ENCODE measurements at regions not wholly inside any gene's neighbourhood (a gene's known extent, or its start where the extent isn't known, plus 50 kb on each side); places are given as distances from the start of the nearest gene placed in this dataset.

DNA sequence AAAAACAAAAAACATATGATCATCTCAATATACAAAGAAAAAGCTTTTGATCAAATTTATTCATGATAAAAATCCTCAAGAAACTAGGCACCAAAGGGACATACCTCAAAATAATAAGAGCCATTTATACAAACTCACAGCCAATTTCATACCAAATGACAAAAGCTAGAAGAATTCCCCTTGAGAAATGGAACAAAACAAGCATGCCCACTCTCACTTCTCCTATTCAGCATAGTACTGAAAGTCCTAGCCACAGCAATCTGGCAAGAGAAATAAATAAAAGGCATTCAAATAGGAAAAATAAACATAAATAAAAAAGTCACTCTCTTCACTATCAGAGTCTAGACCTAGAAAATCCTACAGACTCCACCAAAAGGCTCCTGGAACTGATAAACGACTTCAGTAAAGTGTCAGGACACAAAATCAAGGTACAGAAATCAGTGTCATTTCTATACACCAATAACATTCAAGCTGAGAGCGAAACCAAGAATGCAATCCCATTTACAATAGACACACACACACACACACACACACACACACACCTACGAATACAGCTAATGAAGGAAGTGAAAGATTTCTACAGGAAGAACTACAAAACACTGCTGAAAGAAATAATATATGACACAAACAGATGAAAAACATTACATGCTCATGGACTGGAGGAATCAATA lies 1486.2 kb upstream of the SEL1L start:
- no peaks in the 10 kb centered on the region for H3K36me3 Mint-ChIP-seq (ENCODE audit: low read depth)
- no peaks in the 10 kb centered on the region for H3K27me3 ChIP-seq (ENCODE audit: insufficient read depth)
- H4K20me1 ChIP-seq (replicated peaks; ENCODE audit: insufficient read depth), result no peaks in the 10 kb centered on the region
- peaks cover 2% of the 10 kb centered on the region; the same call in 1 of the 2 replicates for H3K9me2 ChIP-seq (ENCODE audit: insufficient read depth)
- DNase-seq (ENCODE audit: low spot score), result no peak
- no peaks in the 10 kb centered on the region for H3F3A ChIP-seq (replicated peaks; ENCODE audit: low read depth)
- no peak for TF ChIP-seq CREB1 (CRISPR knock-in tag; IDR thresholded peaks at IDR 0.05; ENCODE audit: low read depth)
- peaks cover 4% of the 10 kb centered on the region; the same call in 2 of the 3 replicates for H3K4me1 Mint-ChIP-seq
- H3K27me3 Mint-ChIP-seq (ENCODE audit: insufficient read depth, low read depth, poor library complexity), result no peaks in the 10 kb centered on the region
- no peaks in the 10 kb centered on the region for H3K79me2 ChIP-seq (replicated peaks; ENCODE audit: insufficient read depth)
- H3K9me3 Mint-ChIP-seq, result peaks cover 8% of the 10 kb centered on the region; the same call in 1 of the 3 replicates
- no peak overlapping the region for H3K4me3 Mint-ChIP-seq
- no peak for ATAC-seq
- H3K4me1 ChIP-seq (ENCODE audit: insufficient read depth), result no peaks in the 10 kb centered on the region
- no peak overlapping the region; the same call in 1 of the 2 replicates for H2AFZ ChIP-seq
- H3K27ac ChIP-seq (ENCODE audit: low read depth), result no peak overlapping the region
- H3K27ac Mint-ChIP-seq, result no peak overlapping the region
- no peak overlapping the region for H3K4me3 ChIP-seq
- no peak overlapping the region for H3K4me2 ChIP-seq
- H3K36me3 ChIP-seq (ENCODE audit: insufficient read depth), result no peaks in the 10 kb centered on the region

DNA sequence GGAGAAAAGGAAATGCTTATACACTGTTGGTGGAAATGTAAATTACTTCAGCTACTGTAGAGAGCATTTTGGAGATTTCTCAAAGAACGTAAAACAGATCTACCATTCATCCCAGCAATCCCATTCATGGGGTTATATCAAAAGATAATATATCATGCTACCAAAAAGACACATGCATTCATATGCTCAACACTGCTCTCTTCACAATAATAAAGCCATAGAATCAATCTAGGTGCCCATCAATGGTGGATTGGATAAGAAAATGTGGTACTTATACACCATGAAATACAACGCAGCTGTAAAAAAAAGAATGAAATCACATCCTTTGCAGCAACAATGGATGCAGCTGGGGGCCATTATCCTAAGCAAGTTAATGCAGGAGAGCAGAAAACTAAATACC lies 1487.7 kb upstream of the SEL1L start:
- Histone ChIP-seq H3K4me2 (no peak overlapping the region), H3K4me1 (ENCODE audit: insufficient read depth) (no peaks in the 10 kb centered on the region), H3F3A (replicated peaks; ENCODE audit: low read depth) (no peaks in the 10 kb centered on the region), H3K27me3 (ENCODE audit: insufficient read depth) (no peaks in the 10 kb centered on the region), H3K36me3 (ENCODE audit: insufficient read depth) (no peaks in the 10 kb centered on the region), H2AFZ (no peak overlapping the region), H3K27ac (ENCODE audit: low read depth) (no peak overlapping the region), H3K79me2 (replicated peaks; ENCODE audit: insufficient read depth) (no peaks in the 10 kb centered on the region), H3K4me3 (no peak overlapping the region), H3K9me2 (ENCODE audit: insufficient read depth) (no peaks in the 10 kb centered on the region), H4K20me1 (replicated peaks; ENCODE audit: insufficient read depth) (no peaks in the 10 kb centered on the region)
- peaks cover 8% of the 10 kb centered on the region; the same call in 1 of the 3 replicates for H3K9me3 Mint-ChIP-seq
- H3K4me3 Mint-ChIP-seq, result no peak overlapping the region
- TF ChIP-seq, protein P1, sequence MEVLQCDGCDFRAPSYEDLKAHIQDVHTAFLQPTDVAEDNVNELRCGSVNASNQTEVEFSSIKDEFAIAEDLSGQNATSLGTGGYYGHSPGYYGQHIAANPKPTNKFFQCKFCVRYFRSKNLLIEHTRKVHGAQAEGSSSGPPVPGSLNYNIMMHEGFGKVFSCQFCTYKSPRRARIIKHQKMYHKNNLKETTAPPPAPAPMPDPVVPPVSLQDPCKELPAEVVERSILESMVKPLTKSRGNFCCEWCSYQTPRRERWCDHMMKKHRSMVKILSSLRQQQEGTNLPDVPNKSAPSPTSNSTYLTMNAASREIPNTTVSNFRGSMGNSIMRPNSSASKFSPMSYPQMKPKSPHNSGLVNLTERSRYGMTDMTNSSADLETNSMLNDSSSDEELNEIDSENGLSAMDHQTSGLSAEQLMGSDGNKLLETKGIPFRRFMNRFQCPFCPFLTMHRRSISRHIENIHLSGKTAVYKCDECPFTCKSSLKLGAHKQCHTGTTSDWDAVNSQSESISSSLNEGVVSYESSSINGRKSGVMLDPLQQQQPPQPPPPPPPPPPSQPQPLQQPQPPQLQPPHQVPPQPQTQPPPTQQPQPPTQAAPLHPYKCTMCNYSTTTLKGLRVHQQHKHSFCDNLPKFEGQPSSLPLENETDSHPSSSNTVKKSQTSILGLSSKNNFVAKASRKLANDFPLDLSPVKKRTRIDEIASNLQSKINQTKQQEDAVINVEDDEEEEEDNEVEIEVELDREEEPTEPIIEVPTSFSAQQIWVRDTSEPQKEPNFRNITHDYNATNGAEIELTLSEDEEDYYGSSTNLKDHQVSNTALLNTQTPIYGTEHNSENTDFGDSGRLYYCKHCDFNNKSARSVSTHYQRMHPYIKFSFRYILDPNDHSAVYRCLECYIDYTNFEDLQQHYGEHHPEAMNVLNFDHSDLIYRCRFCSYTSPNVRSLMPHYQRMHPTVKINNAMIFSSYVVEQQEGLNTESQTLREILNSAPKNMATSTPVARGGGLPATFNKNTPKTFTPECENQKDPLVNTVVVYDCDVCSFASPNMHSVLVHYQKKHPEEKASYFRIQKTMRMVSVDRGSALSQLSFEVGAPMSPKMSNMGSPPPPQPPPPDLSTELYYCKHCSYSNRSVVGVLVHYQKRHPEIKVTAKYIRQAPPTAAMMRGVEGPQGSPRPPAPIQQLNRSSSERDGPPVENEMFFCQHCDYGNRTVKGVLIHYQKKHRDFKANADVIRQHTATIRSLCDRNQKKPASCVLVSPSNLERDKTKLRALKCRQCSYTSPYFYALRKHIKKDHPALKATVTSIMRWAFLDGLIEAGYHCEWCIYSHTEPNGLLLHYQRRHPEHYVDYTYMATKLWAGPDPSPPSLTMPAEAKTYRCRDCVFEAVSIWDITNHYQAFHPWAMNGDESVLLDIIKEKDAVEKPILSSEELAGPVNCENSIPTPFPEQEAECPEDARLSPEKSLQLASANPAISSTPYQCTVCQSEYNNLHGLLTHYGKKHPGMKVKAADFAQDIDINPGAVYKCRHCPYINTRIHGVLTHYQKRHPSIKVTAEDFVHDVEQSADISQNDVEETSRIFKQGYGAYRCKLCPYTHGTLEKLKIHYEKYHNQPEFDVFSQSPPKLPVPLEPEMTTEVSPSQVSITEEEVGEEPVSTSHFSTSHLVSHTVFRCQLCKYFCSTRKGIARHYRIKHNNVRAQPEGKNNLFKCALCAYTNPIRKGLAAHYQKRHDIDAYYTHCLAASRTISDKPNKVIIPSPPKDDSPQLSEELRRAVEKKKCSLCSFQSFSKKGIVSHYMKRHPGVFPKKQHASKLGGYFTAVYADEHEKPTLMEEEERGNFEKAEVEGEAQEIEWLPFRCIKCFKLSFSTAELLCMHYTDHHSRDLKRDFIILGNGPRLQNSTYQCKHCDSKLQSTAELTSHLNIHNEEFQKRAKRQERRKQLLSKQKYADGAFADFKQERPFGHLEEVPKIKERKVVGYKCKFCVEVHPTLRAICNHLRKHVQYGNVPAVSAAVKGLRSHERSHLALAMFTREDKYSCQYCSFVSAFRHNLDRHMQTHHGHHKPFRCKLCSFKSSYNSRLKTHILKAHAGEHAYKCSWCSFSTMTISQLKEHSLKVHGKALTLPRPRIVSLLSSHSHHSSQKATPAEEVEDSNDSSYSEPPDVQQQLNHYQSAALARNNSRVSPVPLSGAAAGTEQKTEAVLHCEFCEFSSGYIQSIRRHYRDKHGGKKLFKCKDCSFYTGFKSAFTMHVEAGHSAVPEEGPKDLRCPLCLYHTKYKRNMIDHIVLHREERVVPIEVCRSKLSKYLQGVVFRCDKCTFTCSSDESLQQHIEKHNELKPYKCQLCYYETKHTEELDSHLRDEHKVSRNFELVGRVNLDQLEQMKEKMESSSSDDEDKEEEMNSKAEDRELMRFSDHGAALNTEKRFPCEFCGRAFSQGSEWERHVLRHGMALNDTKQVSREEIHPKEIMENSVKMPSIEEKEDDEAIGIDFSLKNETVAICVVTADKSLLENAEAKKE (CRISPR knock-in tag; IDR thresholded peaks at IDR 0.05), result no peak
- TF ChIP-seq POLR2AphosphoS5 (IDR thresholded peaks at IDR 0.05; ENCODE audit: low read depth) (no peak), EZH2phosphoT487 (IDR thresholded peaks at IDR 0.05; ENCODE audit: unreplicated experiment) (no peak), CREB1 (CRISPR knock-in tag; IDR thresholded peaks at IDR 0.05; ENCODE audit: low read depth) (no peak), STAT1 (IDR thresholded peaks at IDR 0.05; ENCODE audit: unreplicated experiment) (no peak)
- TF ChIP-seq, protein P2, sequence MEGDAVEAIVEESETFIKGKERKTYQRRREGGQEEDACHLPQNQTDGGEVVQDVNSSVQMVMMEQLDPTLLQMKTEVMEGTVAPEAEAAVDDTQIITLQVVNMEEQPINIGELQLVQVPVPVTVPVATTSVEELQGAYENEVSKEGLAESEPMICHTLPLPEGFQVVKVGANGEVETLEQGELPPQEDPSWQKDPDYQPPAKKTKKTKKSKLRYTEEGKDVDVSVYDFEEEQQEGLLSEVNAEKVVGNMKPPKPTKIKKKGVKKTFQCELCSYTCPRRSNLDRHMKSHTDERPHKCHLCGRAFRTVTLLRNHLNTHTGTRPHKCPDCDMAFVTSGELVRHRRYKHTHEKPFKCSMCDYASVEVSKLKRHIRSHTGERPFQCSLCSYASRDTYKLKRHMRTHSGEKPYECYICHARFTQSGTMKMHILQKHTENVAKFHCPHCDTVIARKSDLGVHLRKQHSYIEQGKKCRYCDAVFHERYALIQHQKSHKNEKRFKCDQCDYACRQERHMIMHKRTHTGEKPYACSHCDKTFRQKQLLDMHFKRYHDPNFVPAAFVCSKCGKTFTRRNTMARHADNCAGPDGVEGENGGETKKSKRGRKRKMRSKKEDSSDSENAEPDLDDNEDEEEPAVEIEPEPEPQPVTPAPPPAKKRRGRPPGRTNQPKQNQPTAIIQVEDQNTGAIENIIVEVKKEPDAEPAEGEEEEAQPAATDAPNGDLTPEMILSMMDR (conservative IDR thresholded peaks at IDR 0.05; ENCODE audit: low read depth in 2 of 2), result no peak
- TF ChIP-seq, protein P3, sequence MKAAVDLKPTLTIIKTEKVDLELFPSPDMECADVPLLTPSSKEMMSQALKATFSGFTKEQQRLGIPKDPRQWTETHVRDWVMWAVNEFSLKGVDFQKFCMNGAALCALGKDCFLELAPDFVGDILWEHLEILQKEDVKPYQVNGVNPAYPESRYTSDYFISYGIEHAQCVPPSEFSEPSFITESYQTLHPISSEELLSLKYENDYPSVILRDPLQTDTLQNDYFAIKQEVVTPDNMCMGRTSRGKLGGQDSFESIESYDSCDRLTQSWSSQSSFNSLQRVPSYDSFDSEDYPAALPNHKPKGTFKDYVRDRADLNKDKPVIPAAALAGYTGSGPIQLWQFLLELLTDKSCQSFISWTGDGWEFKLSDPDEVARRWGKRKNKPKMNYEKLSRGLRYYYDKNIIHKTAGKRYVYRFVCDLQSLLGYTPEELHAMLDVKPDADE (IDR thresholded peaks at IDR 0.05), result no peak
- no peak overlapping the region for H3K27ac Mint-ChIP-seq
- no peak for ATAC-seq
- H3K4me1 Mint-ChIP-seq, result peaks cover 4% of the 10 kb centered on the region; the same call in 2 of the 3 replicates
- H3K36me3 Mint-ChIP-seq (ENCODE audit: low read depth), result no peaks in the 10 kb centered on the region
- DNase-seq (ENCODE audit: low spot score), result no peak
- no peaks in the 10 kb centered on the region for H3K27me3 Mint-ChIP-seq (ENCODE audit: insufficient read depth, low read depth, poor library complexity)

Measured in GM23338 (cell line).